WERI-Rb-1 (cell line): ENCODE measurements at regions not wholly inside any gene's neighbourhood (a gene's known extent, or its start where the extent isn't known, plus 50 kb on each side); places are given as distances from the start of the nearest gene placed in this dataset.

ENCODE experiments used
- DNase-seq: peaks from one replicate; pipeline ENCODE4 v3.0.0-alpha.2; 2020
- H3K27ac ChIP-seq: fragments of 250-450 bp; sonication (Bioruptor Pico); 2 replicates; pipeline ENCODE4 v1.5.1; 2020; ENCODE audit warnings: mild to moderate bottlenecking, moderate library complexity
- H3K27me3 ChIP-seq: fragments of 250-450 bp; sonication (Bioruptor Pico); 2 replicates; pipeline ENCODE4 v1.5.1; 2021; ENCODE audit warnings: mild to moderate bottlenecking, low read depth, moderate library complexity; ENCODE audit not compliant: insufficient read depth, severe bottlenecking
- H3K36me3 ChIP-seq: fragments of 250-450 bp; sonication (Bioruptor Pico); 2 replicates; pipeline ENCODE4 v1.5.1; 2020; ENCODE audit warnings: mild to moderate bottlenecking, moderate library complexity
- H3K4me3 ChIP-seq: 2 replicates; pipeline ENCODE4 v1.5.1; 2011; ENCODE audit warnings: low read depth, mild to moderate bottlenecking, control low read depth, low read length
- H3K9me3 ChIP-seq: fragments of 250-450 bp; sonication (Bioruptor Pico); 2 replicates; pipeline ENCODE4 v1.5.1; 2021; ENCODE audit warnings: mild to moderate bottlenecking, moderate library complexity; ENCODE audit not compliant: severe bottlenecking
- TF ChIP-seq, protein P1 (sequence below): IDR thresholded peaks from 2 replicates; pipeline ENCODE4 v1.5.1; 2011; ENCODE audit warnings: low read depth, mild to moderate bottlenecking, control low read depth, inconsistent platforms, low read length

DNA sequence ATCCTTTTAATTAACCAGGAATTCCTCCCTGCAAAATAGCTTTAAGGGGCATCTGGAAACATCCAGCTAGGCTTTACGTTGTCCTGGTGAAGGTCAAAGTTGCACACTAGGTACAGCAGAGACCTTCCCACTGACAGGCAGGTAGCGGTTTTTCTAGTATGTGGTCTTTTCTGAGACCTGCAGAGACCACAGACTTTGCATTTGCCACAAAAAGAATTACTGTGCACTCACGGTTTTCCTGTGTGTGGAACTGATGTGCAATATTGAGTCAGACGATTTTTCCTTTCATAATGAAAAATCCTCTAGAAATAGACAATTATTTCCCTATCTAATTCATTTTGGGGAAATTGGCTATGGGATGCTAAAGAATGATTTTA is 417.0 kb upstream of the ADAMTSL1 start:
- no peak for DNase-seq
- H3K36me3 ChIP-seq = no peaks in the 10 kb centered on the region
- no peak overlapping the region for H3K4me3 ChIP-seq
- H3K9me3 ChIP-seq = no peaks in the 10 kb centered on the region
- no peak overlapping the region for H3K27ac ChIP-seq
- TF ChIP-seq, protein P1, sequence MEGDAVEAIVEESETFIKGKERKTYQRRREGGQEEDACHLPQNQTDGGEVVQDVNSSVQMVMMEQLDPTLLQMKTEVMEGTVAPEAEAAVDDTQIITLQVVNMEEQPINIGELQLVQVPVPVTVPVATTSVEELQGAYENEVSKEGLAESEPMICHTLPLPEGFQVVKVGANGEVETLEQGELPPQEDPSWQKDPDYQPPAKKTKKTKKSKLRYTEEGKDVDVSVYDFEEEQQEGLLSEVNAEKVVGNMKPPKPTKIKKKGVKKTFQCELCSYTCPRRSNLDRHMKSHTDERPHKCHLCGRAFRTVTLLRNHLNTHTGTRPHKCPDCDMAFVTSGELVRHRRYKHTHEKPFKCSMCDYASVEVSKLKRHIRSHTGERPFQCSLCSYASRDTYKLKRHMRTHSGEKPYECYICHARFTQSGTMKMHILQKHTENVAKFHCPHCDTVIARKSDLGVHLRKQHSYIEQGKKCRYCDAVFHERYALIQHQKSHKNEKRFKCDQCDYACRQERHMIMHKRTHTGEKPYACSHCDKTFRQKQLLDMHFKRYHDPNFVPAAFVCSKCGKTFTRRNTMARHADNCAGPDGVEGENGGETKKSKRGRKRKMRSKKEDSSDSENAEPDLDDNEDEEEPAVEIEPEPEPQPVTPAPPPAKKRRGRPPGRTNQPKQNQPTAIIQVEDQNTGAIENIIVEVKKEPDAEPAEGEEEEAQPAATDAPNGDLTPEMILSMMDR = no peak
- H3K27me3 ChIP-seq = no peaks in the 10 kb centered on the region

DNA sequence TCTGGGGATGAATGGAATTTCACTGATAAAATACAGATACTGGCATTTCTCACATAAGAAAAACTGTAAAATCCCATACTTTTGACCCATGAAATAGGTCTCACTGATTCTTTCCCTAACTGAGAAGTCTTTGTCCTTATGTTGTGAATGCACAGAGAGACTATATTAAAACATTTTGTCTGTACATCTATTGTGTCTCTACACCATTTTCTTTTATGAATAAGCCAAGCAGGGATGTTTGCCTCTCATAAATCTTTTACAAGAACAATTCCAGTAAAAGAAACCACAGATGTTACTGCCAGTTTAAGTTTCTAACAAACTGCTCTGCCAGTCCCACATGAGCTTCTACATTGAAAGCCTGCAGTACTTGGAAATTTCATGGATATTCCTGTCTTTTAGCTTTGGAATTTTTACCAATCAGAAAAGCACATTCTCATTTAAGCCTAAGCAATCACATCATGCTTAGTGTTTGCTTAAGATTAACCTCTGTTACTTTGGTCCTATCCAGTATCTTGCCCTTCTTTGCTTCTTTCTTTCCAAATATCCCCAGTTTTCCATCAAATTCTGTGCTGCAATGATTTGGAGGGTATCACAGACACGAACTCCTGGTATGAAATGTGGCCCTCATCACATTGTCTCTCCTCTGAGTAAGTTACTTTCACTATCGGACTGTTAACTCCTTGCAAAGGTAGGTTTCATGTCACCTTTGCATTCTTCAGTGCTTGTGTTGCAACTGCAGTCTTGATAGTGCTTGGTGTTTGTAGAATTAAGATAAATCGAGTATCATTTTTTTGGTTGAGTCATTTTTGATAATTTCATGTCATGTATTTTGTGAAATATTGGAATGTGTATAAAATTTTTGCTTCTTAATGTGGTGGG is 415.1 kb upstream of the ADAMTSL1 start:
- Histone ChIP-seq H3K27me3 (no peaks in the 10 kb centered on the region), H3K36me3 (no peaks in the 10 kb centered on the region), H3K9me3 (no peaks in the 10 kb centered on the region), H3K27ac (no peak overlapping the region), H3K4me3 (no peak overlapping the region)
- TF ChIP-seq, protein P1 = no peak
- DNase-seq = no peak

DNA sequence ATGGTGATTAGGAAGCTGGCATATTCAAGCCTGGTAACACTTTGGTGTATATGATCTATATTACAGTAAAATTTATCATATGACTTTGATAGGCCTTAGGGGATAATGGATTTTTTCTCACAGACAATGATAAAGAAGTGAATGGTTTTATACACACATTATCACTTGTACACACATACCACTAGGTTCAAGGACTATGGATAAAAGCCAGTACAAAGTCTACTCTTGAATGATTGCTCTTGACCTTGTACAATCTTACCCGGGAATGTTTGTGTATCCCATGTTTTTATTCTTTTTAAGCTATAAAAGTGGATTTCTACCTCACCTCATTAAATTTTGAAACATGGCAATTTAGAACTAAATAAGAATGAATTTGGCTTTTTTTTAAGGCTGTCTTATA is 414.5 kb upstream of the ADAMTSL1 start:
- Histone ChIP-seq H3K9me3 (no peaks in the 10 kb centered on the region), H3K27ac (no peak overlapping the region), H3K27me3 (no peaks in the 10 kb centered on the region), H3K36me3 (no peaks in the 10 kb centered on the region), H3K4me3 (no peak overlapping the region)
- no peak for DNase-seq
- TF ChIP-seq, protein P1 = no peak

DNA sequence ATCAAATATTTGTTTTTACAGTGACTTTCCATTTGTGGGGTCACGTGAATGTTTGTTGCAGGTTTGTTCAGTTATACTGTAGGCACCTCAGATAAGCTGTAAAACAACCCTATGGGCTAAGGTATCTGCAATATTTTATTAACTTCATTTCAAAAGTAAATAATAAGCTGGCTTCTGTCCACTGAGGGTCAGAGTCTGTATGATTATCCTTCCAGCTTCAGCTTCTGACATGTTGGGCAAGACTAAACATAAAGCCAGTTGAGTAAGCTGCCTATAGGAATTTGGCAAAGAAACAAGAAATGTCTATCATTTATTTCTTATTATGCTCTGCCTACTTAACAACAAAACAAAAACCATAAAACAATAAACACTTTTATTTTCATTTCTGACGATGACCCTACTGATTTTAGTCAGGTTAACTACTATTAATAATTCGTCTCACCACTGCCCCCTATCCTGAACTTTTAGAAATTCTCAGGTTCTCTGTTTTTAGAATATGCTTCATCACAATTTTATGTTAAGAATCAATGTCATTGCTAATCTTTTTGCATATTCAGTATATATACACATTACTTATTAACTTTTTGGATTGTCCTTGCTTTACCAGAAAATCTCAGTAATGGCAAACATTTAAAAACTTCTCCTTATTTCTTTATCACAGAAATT is 413.6 kb upstream of the ADAMTSL1 start:
- Histone ChIP-seq H3K27me3 (no peaks in the 10 kb centered on the region), H3K27ac (no peak overlapping the region), H3K36me3 (no peaks in the 10 kb centered on the region), H3K9me3 (no peaks in the 10 kb centered on the region), H3K4me3 (no peak overlapping the region)
- DNase-seq = no peak
- TF ChIP-seq, protein P1 = no peak

DNA sequence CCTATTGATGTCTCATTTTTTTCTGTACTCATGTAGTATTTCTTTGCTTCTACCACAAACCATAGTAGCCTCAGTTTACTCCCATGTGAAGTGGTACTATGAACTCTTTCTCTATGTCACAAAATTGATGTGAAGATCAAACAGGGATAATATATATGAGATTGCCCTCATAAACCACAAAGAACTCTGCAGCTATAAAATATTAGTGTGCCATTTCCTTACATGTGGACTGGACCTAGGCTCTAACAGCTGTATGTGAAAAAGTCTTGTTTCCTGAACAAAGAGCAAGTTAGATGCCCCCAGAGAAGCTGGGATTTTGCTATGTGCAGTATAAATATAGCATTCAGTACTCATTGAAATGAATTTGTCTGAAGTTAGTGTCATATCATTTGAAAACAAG is 412.6 kb upstream of the ADAMTSL1 start:
- H3K9me3 ChIP-seq = no peaks in the 10 kb centered on the region
- H3K27ac ChIP-seq = no peak overlapping the region
- no peak overlapping the region for H3K4me3 ChIP-seq
- no peak for DNase-seq
- H3K36me3 ChIP-seq = no peaks in the 10 kb centered on the region
- H3K27me3 ChIP-seq = no peaks in the 10 kb centered on the region
- TF ChIP-seq, protein P1 = no peak
